ENCODE measurements at regions not wholly inside any gene's neighbourhood (a gene's known extent, or its start where the extent isn't known, plus 50 kb on each side); places are given as distances from the start of the nearest gene placed in this dataset.

- no peak for TF ChIP-seq CTCF (IDR thresholded peaks at IDR 0.05)
- no peak for TF ChIP-seq POLR2A (IDR thresholded peaks at IDR 0.05)
Measured at GRCh38 chr2:120480346-120480902, 134.5 kb downstream of the INHBB start.
